Lower lobe of right lung (tissue), 2 donors: ENCODE measurements at regions not wholly inside any gene's neighbourhood (a gene's known extent, or its start where the extent isn't known, plus 50 kb on each side); places are given as distances from the start of the nearest gene placed in this dataset.

Experiments
- ATAC-seq, 2 donors: fragments of 200-7000 bp; cut with Tn5 transposase; one replicate each; pipeline ENCODE4 v1.9.1; 2020 to 2022; ENCODE audit warnings: mild to moderate bottlenecking in 2 of 2, moderate library complexity in 2 of 2
- DNase-seq: peaks from one replicate; pipeline ENCODE4 v3.0.0-alpha.2; 2020
- H3K27ac ChIP-seq: fragments of 200-600 bp; one replicate; pipeline ENCODE4 v1.8.0; 2022
- H3K27me3 ChIP-seq: fragments of 200-600 bp; one replicate; pipeline ENCODE4 v1.8.0; 2022; ENCODE audit warnings: low read depth
- H3K36me3 ChIP-seq: fragments of 200-600 bp; one replicate; pipeline ENCODE4 v1.8.0; 2022; ENCODE audit warnings: mild to moderate bottlenecking
- H3K4me1 ChIP-seq: fragments of 200-600 bp; one replicate; pipeline ENCODE4 v1.8.0; 2022
- H3K4me3 ChIP-seq: fragments of 200-600 bp; one replicate; pipeline ENCODE4 v1.8.0; 2022; ENCODE audit warnings: mild to moderate bottlenecking
- H3K9me3 ChIP-seq: fragments of 200-600 bp; one replicate; pipeline ENCODE4 v1.8.0; 2022
- CTCF ChIP-seq: fragments of 200-600 bp; IDR thresholded peaks from one replicate; pipeline ENCODE4 v1.8.0; 2022; ENCODE audit warnings: antibody characterized with exemption, mild to moderate bottlenecking
- intact Hi-C: fragments of 100-400 bp; cut with DNase I; formaldehyde crosslinking; loops from one replicate; pipeline ENCODE4 v1.11.0; 2022
- donor health status: DM: no; HTN: yes; CAD: no; lungs with severe emphysema.

- Histone ChIP-seq H3K4me1 (no peaks in the 10 kb centered on the region), H3K27me3 (no peaks in the 10 kb centered on the region), H3K36me3 (no peaks in the 10 kb centered on the region), H3K9me3 (peaks cover 11% of the 10 kb centered on the region), H3K27ac (no peak overlapping the region), H3K4me3 (no peak overlapping the region)
- TF ChIP-seq CTCF = no peak
- ATAC-seq = no peak
- DNase-seq = no peak
- intact Hi-C loops = no loop called here
These were observed 1467.6 kb downstream of the MAT2B start for GRCh38 chr5:164972973-164973372.

- intact Hi-C loops = no loop called here
- Histone ChIP-seq H3K4me3 (no peak overlapping the region), H3K36me3 (no peaks in the 10 kb centered on the region), H3K27me3 (no peaks in the 10 kb centered on the region), H3K9me3 (peaks cover 11% of the 10 kb centered on the region), H3K27ac (no peak overlapping the region), H3K4me1 (no peaks in the 10 kb centered on the region)
- DNase-seq (no peak), ATAC-seq (no peak)
- no peak for TF ChIP-seq CTCF
These were observed 1470.6 kb downstream of the MAT2B start for GRCh38 chr5:164975986-164976385.

- ATAC-seq = no peak
- intact Hi-C loops = no loop called here
- TF ChIP-seq CTCF = no peak
- Histone ChIP-seq H3K4me1 (no peaks in the 10 kb centered on the region), H3K27ac (no peak overlapping the region), H3K4me3 (no peak overlapping the region), H3K27me3 (no peaks in the 10 kb centered on the region), H3K36me3 (no peaks in the 10 kb centered on the region), H3K9me3 (peaks cover 4% of the 10 kb centered on the region)
- no peak for DNase-seq
These were observed 1475.1 kb downstream of the MAT2B start for GRCh38 chr5:164980480-164980879.

GRCh38 chr5:164998142-164998541, 1492.7 kb downstream of the MAT2B start:
- DNase-seq = no peak
- H3K4me1 ChIP-seq = no peaks in the 10 kb centered on the region
- H3K4me3 ChIP-seq = no peak overlapping the region
- no peak for TF ChIP-seq CTCF
- no peaks in the 10 kb centered on the region for H3K9me3 ChIP-seq
- H3K27ac ChIP-seq = no peak overlapping the region
- intact Hi-C loops = no loop called here
- no peaks in the 10 kb centered on the region for H3K27me3 ChIP-seq
- ATAC-seq = no peak
- H3K36me3 ChIP-seq = no peaks in the 10 kb centered on the region

GRCh38 chr5:164998590-164998989, 1493.2 kb downstream of the MAT2B start:
- intact Hi-C loops = no loop called here
- Histone ChIP-seq H3K9me3 (no peaks in the 10 kb centered on the region), H3K27ac (no peak overlapping the region), H3K27me3 (no peaks in the 10 kb centered on the region), H3K36me3 (no peaks in the 10 kb centered on the region), H3K4me3 (no peak overlapping the region), H3K4me1 (no peaks in the 10 kb centered on the region)
- no peak for DNase-seq
- ATAC-seq = no peak
- TF ChIP-seq CTCF = no peak
